Hepatic stellate cell (primary cell): ENCODE measurements at regions not wholly inside any gene's neighbourhood (a gene's known extent, or its start where the extent isn't known, plus 50 kb on each side); places are given as distances from the start of the nearest gene placed in this dataset.
A peak's percentile ranks its signal among the peaks of the same experiment; 100 is the strongest.

Experiments
- DNase-seq: peaks from one replicate; pipeline ENCODE4 v3.0.0; 2011; ENCODE audit warnings: low spot score

GRCh38 chr2:235141411-235142128, 189.8 kb downstream of the SH3BP4 start:
- DNase-seq = no peak

- DNase-seq = no peak
These were observed 190.8 kb downstream of the SH3BP4 start for GRCh38 chr2:235142601-235143000.

DNA sequence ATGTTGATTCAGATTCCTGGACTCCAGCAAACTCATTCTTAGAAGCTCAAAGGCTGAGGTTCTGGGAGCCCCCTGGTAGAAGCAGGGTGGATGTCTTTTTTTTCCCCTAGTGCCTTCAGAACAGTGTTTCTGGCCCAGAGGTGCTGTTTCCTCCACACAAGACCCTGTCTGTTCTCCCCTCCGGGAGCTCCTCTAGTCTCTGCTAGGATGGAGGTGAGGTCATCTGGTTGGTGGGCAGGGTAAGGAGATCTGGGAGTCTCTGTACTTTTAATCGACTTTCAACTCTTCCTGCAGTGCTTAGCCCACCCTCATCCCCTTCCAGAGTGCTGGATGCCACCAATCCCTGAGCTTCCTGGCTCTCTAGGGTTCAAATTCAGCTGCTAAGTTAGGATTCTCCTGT, 192.0 kb downstream of the SH3BP4 start:
- no peak for DNase-seq

DNA sequence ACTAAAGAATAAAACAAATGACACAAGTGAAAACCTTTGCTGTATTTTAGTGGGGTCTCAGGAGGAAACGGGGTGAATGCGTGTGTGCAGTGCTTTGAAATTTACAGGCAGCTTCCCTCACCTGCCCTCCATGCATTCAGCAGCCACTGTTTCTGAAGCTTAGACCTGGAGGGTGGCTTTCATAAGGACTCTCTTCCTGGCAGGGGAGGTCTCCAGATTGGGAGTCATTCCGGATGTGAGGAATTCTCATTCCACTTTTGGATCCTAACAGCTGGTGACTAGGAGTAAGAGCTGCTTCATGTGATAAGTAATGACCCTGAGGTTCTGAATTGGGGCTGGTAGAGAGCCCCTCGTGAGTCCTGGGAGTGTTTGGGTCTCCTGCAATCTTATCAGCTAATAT, 192.5 kb downstream of the SH3BP4 start:
- DNase-seq = no peak

DNA sequence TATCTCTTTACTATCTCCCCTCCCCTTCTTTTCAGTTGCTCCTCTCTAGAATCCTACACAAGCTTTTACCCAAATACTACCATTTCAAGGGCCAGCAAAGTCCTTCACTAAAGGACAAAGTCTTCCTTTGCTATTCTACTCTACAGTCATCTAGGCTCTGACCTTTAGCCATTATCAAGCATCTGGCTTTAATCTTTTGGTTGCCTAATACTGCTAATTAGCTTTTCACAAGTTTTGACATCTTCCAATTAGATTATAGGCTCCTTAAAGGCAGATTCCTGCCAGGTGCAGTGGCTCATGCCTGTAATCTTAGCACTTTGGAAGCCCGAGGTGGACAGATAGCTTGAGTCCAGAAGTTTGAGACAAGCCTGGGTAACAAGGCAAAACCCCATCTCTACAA, 194.4 kb downstream of the SH3BP4 start:
- DNase-seq = no peak

DNA sequence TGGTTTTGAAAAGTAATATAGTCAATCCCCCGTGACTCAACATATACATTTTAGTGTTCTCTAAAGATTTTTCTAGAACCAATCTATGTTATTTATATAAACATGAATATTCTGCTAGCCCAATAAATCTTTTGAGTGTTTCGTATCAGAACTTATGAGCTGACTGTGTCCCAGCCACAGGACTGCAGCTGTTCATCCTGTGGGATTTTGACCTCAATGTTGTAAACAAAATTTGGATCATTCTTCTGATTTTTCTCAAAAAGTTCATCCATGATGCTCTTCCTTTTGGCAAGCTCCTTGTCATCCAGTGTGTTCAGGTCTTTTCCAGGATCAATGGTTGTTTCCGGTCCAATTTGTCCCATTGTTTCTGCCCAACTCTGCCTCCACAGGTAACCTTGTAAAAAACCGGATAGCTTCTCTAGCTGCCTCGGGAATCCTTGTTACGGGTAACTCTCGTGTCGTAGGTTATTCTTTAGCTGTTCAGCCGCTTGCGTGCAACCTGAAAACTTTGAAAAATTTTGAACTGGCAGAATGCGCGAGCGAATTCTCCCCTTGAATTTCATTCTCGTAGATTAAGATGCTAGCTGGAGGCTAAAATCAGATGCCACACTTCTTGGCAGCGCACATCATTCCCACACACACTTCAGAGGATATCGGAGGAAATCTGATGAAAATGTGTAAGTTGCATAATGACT, 195.2 kb downstream of the SH3BP4 start:
- DNase-seq = no peak

- no peak for DNase-seq
These were observed 196.7 kb downstream of the SH3BP4 start for GRCh38 chr2:235148201-235149170.

GRCh38 chr2:235149240-235149659, 197.4 kb downstream of the SH3BP4 start:
- no peak for DNase-seq

- no peak for DNase-seq
These were observed 197.9 kb downstream of the SH3BP4 start for GRCh38 chr2:235149736-235150135.

DNA sequence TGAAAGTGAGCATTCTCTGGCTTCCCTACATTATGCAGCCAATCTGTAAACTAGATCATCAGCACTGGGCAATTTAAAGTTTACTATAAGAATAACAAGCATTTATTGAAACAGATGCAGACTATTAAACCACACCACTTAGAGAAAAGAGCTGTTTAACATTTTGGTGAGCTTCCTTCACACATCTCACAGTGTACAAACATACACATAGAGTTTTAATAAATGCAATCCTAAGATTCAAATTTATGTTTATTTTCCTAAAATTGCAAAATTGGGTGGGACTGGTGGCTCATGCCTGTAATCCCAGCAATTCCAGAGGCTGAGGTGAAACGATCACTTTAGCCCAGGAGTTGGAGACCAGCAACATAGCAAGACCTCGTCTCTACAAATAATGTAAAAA, 199.3 kb downstream of the SH3BP4 start:
- DNase-seq = no peak

DNA sequence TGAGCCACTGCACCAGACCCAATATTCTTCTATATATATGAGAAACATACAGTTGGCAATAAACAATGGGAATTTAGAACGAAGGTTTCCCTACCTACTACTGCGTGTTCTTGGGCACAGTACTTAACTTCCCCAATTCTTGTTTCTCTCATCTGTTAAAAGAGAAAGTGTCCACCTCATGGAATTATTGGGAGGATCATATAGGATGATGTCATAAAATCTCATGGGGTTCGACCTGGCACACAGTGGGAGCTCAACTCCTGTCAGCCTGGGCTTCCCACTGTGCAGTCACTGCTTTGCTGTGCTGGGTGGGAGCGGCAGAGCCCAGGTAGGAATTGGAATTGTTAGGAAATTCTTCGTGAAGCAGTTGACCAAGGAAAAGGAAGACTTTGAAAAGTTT, 203.3 kb downstream of the SH3BP4 start:
- DNase-seq = no peak

DNA sequence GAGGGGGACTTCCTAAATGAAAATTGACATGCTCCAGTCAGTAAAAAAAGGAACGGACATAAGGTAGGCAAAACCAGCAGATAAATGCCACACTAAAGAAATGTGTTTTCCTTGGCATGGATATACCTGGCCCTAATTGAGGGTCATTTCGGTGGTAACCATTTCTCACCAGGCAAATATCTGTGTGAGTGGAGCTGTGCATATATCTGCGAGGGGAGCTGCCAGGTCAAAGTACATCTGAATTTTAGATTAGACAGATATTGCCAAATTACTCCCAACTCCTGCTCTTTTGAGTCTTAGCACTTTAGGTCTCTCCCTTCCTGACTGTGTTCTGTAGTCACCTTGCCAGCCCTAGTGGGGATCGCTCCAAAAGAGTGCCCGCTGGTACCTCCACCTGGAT, 204.2 kb downstream of the SH3BP4 start:
- DNase-seq = no peak

DNA sequence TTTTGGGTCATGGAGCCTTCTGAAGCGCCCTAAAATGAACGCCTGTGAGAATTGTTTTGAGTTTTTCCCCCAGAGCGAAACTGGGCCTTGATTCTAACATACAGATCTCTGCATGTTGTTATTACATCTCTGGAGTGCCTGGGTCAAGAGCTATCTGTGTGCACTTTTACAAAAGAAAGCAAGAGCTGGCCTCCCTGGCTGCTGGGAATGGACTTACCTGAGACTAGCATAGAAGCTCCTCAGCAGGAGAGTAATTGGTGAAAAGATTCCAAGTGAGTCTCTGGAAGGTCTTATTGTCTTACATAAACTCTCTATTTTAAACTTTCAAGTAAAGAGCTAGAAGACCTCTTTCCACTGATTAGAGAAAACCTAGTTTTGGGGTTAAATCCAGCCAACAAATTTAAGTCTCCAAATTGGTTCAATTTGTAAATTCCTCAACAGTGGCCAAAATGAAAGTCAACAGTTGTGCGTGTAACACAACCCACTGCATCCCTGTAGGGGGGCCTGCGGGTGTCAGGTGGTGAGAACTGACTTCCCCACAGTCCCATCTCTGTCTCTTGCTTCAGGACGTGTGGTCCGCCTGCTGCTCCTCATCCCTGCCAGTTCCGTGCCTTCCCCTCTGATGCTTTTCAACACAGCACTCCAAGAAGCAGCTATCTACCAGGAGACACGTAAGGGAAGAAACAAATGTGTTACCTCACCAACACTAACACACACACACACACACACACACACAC, 206.1 kb downstream of the SH3BP4 start:
- DNase-seq = no peak

DNA sequence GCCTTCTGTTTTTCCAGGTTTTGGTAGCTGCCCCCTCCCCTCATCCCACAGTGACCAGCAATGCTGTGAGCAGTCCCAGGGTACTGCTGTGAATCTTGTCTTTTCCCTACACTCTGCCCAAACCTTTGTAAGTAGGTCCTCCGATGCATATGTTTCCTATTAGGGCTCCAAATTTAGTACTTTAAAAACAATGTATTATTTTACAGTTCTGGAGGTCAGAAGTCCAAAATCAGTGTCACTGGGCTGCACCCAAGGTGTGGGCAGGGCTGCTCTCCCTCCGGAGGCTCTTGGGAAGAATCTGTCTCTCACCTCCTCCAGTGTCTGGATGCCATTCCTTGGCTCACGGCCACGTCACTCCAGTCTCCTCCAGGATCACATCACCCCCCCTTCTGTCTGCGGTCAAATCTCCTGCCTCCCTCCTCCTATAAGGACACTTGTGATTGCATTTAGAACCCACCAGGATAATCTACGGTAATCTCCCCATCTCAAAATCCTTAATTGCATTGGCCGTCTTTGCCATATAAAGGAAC, 208.5 kb downstream of the SH3BP4 start:
- DNase-seq = no peak

GRCh38 chr2:235161565-235161964, 209.7 kb downstream of the SH3BP4 start:
- no peak for DNase-seq

DNA sequence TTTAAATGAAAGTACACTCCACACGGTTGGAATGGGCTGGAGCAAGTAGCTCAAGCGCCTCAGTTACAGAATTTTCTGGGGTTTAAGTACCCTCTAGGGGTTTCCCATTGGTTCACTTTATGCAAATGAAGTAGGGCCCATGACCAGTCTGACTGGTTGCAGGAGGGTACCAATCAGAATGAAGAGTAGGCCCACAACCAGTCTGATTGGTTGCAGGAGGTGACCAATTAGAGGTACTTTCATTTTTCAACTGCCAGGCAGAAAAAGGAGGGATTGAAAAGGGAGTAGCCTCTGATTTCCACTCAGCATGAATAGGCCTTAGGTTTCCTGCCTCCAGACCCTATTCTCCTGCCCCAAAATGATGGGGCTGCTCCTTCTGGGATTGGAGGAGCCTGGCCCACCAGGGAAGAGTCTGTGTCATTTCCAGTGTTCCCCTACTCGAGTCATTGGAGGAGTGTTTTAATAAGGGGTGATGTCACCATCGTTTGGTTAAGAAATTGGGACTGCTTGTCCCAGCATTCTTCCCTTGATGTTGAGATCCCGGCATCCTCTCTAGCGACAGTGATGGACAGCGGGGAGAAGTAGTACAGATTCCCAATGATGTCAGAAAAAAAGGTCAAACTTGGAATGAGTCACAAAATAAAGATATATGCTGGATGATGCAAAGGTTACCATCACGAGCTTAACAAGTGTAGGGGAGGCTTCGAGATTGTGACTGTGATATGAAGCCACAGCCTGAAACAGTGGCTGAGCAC, 210.4 kb downstream of the SH3BP4 start:
- peak; percentile 50 for DNase-seq

DNA sequence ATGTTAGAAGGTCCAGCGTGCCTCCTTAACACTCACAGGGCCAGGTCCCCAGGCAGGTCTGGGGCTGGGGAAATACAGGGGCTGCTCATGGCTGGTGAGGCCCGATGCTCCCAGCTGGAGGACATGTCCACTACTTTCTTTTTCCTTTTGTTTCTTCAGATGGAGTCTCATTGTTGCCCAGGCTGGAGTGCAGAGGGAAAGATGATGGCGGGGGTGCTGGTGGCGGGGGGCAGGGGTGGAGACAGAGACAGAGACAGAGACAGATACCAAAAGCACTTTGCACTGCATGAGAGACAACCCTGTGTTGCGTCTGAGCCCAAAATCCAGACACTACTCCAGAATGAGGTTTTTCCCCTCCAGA, 211.0 kb downstream of the SH3BP4 start:
- DNase-seq = no peak

- DNase-seq = no peak
These were observed 213.3 kb downstream of the SH3BP4 start for GRCh38 chr2:235165136-235165535.

- DNase-seq = no peak
These were observed 213.8 kb downstream of the SH3BP4 start for GRCh38 chr2:235165631-235166030.

DNA sequence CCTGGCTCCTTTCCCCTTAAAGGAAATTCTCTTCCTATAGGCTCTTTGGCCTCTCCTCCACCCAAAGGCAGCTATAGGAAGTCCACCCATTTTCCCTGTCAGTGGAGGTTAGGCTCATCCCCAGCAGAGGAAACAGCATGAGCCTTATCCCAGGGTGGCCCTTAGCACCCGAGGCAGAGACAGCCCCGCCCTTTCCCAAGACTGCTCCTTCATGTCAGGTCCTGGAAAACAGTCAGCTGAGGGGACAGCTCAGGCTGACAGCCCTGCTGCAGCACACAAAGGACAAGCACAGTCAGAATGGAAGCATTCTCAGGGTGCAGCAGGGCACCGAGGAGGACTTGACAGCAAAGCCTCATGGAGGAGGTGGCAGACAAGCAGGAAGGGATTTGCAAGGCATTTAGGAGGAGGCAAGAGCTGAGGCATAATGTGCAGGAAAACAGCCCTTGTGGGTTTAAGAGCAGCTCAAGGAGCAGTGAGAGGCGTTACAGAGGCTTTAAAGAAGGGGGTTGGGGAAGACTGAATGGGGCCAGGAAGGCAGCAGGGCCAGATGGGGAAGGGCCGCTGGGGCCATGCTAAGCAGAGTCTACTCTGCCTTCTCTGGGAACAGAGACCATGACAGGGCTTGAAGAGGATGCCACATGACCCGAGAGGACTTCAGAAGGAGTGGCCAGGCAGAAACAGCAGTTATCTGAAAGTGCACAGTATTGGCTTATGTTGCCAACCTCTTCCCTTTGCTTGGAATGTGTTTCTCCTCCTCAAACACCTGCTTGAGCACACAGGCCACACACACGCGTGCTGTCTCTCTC, 216.6 kb downstream of the SH3BP4 start:
- DNase-seq = no peak
